GM19328 (cell line): ENCODE measurements at regions not wholly inside any gene's neighbourhood (a gene's known extent, or its start where the extent isn't known, plus 50 kb on each side); places are given as distances from the start of the nearest gene placed in this dataset.
"Not testable (repeated sequence)": the region's sequence is repeated elsewhere in the genome, so short reads cannot be mapped to it uniquely, and the experiment has no call there.

ENCODE experiments used
- ATAC-seq: cut with Tn5 transposase; IDR thresholded peaks from one replicate; pipeline ENCODE4 v1.9.1; 2021; ENCODE audit warnings: mild to moderate bottlenecking, moderate library complexity; ENCODE audit not compliant: unreplicated experiment

GRCh38 chr3:101141135-101141534 is 147.9 kb upstream of the ABI3BP start:
- no peak for ATAC-seq

GRCh38 chr3:101138817-101139216 is 145.6 kb upstream of the ABI3BP start:
- ATAC-seq, result no peak

GRCh38 chr3:101134331-101134730 is 141.1 kb upstream of the ABI3BP start:
- ATAC-seq, result no peak

GRCh38 chr3:101133652-101134051 is 140.4 kb upstream of the ABI3BP start:
- ATAC-seq, result no peak

GRCh38 chr3:101133197-101133596 is 140.0 kb upstream of the ABI3BP start:
- not testable (repeated sequence) for ATAC-seq

GRCh38 chr3:101131767-101132166 is 138.5 kb upstream of the ABI3BP start:
- ATAC-seq, result no peak

- ATAC-seq, result no peak
Observed at GRCh38 chr3:101128786-101129185, 135.6 kb upstream of the ABI3BP start.

- ATAC-seq, result no peak
Observed at GRCh38 chr3:101128001-101128400, 134.8 kb upstream of the ABI3BP start.

GRCh38 chr3:101124125-101124524 is 130.9 kb upstream of the ABI3BP start:
- no peak for ATAC-seq

GRCh38 chr3:101123081-101123480 is 129.9 kb upstream of the ABI3BP start:
- ATAC-seq, result no peak

- no peak for ATAC-seq
Observed at GRCh38 chr3:101122681-101123080, 129.5 kb upstream of the ABI3BP start.

GRCh38 chr3:101120039-101120438 is 126.8 kb upstream of the ABI3BP start:
- no peak for ATAC-seq

- no peak for ATAC-seq
Observed at GRCh38 chr3:101119535-101119934, 126.3 kb upstream of the ABI3BP start.

GRCh38 chr3:101117980-101118379 is 124.8 kb upstream of the ABI3BP start:
- ATAC-seq, result no peak

GRCh38 chr3:101117465-101117864 is 124.2 kb upstream of the ABI3BP start:
- no peak for ATAC-seq

- ATAC-seq, result not testable (repeated sequence)
Observed at GRCh38 chr3:101110295-101110694, 117.1 kb upstream of the ABI3BP start.

- ATAC-seq, result no peak
Observed at GRCh38 chr3:101104321-101104720, 111.1 kb upstream of the ABI3BP start.

GRCh38 chr3:101102678-101103296 is 109.6 kb upstream of the ABI3BP start:
- ATAC-seq, result no peak

GRCh38 chr3:101100361-101101009 is 107.3 kb upstream of the ABI3BP start:
- ATAC-seq, result no peak

GRCh38 chr3:101099791-101100190 is 106.6 kb upstream of the ABI3BP start:
- ATAC-seq, result no peak

GRCh38 chr3:101096444-101096843 is 103.2 kb upstream of the ABI3BP start:
- no peak for ATAC-seq

- ATAC-seq, result no peak
Observed at GRCh38 chr3:101095693-101096430, 102.6 kb upstream of the ABI3BP start.
